Spleen (tissue), 7 donors: ENCODE measurements at regions not wholly inside any gene's neighbourhood (a gene's known extent, or its start where the extent isn't known, plus 50 kb on each side); places are given as distances from the start of the nearest gene placed in this dataset.

ENCODE experiments used
- CTCF ChIP-seq, 11 experiments: fragments of 200-600 bp in 7 of 11; fragments of 450-650 bp in 4 of 11; sonication (generic) in 4 of 11; IDR thresholded peaks in 8 of 11; conservative IDR thresholded peaks in 3 of 11; 1 replicate in 7 of 11; 2 replicates in 4 of 11; pipeline versions ENCODE4 v1.4.0 to v1.8.0; 2016 to 2021; ENCODE audit warnings: antibody characterized with exemption in 11 of 11, inconsistent platforms in 4 of 11, mild to moderate bottlenecking in 1 of 11
- POLR2A ChIP-seq, 3 donors: fragments of 450-650 bp; IDR thresholded peaks; one replicate each; pipeline ENCODE4 v1.5.1; 2017; ENCODE audit warnings: antibody characterized with exemption in 3 of 3, mild to moderate bottlenecking in 1 of 3
- donor health status: DM: no; HTN: no; CAD: no; lungs with moderate emphysema.
- donor health status: DM: no; HTN: no; CAD: no.
- donor health status: DM: no; HTN: no; CAD: no.

GRCh38 chr15:91478717-91479191 is 374.8 kb upstream of the SLCO3A1 start:
- TF ChIP-seq CTCF (IDR thresholded peaks at IDR 0.05 in 8 of 11, conservative IDR thresholded peaks at IDR 0.05 in 3 of 11) (no peak), POLR2A (IDR thresholded peaks at IDR 0.05) (no peak)
